HG03442 (cell line): ENCODE measurements at regions not wholly inside any gene's neighbourhood (a gene's known extent, or its start where the extent isn't known, plus 50 kb on each side); places are given as distances from the start of the nearest gene placed in this dataset.
"Not testable (repeated sequence)": the region's sequence is repeated elsewhere in the genome, so short reads cannot be mapped to it uniquely, and the experiment has no call there.

Experiments used
- ATAC-seq: cut with Tn5 transposase; IDR thresholded peaks from one replicate; pipeline ENCODE4 v1.9.1; 2021; ENCODE audit warnings: mild to moderate bottlenecking, moderate library complexity; ENCODE audit not compliant: unreplicated experiment

GRCh38 chr6:16950302-16950701, 151.5 kb upstream of the STMND1 start:
- no peak for ATAC-seq

- ATAC-seq = no peak
These were observed 152.1 kb upstream of the STMND1 start for GRCh38 chr6:16949716-16950115.

GRCh38 chr6:16948396-16948795, 153.5 kb upstream of the STMND1 start:
- ATAC-seq = no peak

- no peak for ATAC-seq
These were observed 154.4 kb upstream of the STMND1 start for GRCh38 chr6:16947375-16948015.

- no peak for ATAC-seq
These were observed 157.3 kb upstream of the STMND1 start for GRCh38 chr6:16944596-16944995.

GRCh38 chr6:16939839-16940238, 162.0 kb upstream of the STMND1 start:
- no peak for ATAC-seq

- ATAC-seq = no peak
These were observed 162.5 kb upstream of the STMND1 start for GRCh38 chr6:16939351-16939750.

- no peak for ATAC-seq
These were observed 165.0 kb upstream of the STMND1 start for GRCh38 chr6:16936893-16937292.

- ATAC-seq = no peak
These were observed 167.9 kb upstream of the STMND1 start for GRCh38 chr6:16933961-16934360.

GRCh38 chr6:16933532-16933931, 168.3 kb upstream of the STMND1 start:
- ATAC-seq = no peak

GRCh38 chr6:16932920-16933319, 168.9 kb upstream of the STMND1 start:
- no peak for ATAC-seq

- ATAC-seq = not testable (repeated sequence)
These were observed 169.8 kb upstream of the ATXN1 start for GRCh38 chr6:16931079-16931478.

GRCh38 chr6:16930432-16930831, 169.2 kb upstream of the ATXN1 start:
- no peak for ATAC-seq

- ATAC-seq = no peak
These were observed 168.5 kb upstream of the ATXN1 start for GRCh38 chr6:16929809-16930208.

- ATAC-seq = no peak
These were observed 167.1 kb upstream of the ATXN1 start for GRCh38 chr6:16928387-16928786.

GRCh38 chr6:16927205-16927604, 165.9 kb upstream of the ATXN1 start:
- no peak for ATAC-seq

GRCh38 chr6:16925461-16925860, 164.2 kb upstream of the ATXN1 start:
- no peak for ATAC-seq

GRCh38 chr6:16922282-16922681, 161.0 kb upstream of the ATXN1 start:
- no peak for ATAC-seq

- no peak for ATAC-seq
These were observed 160.3 kb upstream of the ATXN1 start for GRCh38 chr6:16921399-16922110.

GRCh38 chr6:16918586-16918985, 157.3 kb upstream of the ATXN1 start:
- no peak for ATAC-seq

GRCh38 chr6:16914184-16914583, 152.9 kb upstream of the ATXN1 start:
- ATAC-seq = no peak

- ATAC-seq = no peak
These were observed 151.5 kb upstream of the ATXN1 start for GRCh38 chr6:16912756-16913155.

- no peak for ATAC-seq
These were observed 149.8 kb upstream of the ATXN1 start for GRCh38 chr6:16911088-16911487.
